A549 (cell line): ENCODE measurements at regions not wholly inside any gene's neighbourhood (a gene's known extent, or its start where the extent isn't known, plus 50 kb on each side); places are given as distances from the start of the nearest gene placed in this dataset.
A peak's percentile ranks its signal among the peaks of the same experiment; 100 is the strongest.

Source experiments
- ATAC-seq, 2 experiments: fragments of 200-7000 bp in 1 of 2; fragments of >200 bp in 1 of 2; cut with Nextera tagmentation in 1 of 2; cut with Tn5 transposase in 1 of 2; 3 replicates each; pipeline versions ENCODE4 v1.8.0 to v1.9.1; 2018 to 2020; ENCODE audit warnings: mild to moderate bottlenecking in 1 of 2, moderate library complexity in 1 of 2
- CTCF ChIA-PET: fragments of 300-600 bp; sonication (Branson Sonifier 250); formaldehyde crosslinking; extraction: SDS; loops from one replicate; lab custom pipeline; 2021; ENCODE audit warnings: antibody characterized with exemption, inconsistent platforms; lab: Yijun Ruan, JAX
- POLR2A ChIA-PET: fragments of 350-600 bp; formaldehyde crosslinking; extraction: SDS; loops from one replicate; lab custom pipeline; 2021; ENCODE audit warnings: antibody characterized with exemption, inconsistent platforms; lab: Yijun Ruan, JAX
- DNase-seq, 2 experiments: peaks; one replicate each; pipeline versions ENCODE4 v3.0.0 to v3.0.0-alpha.2; 2011 to 2016; ENCODE audit warnings: low read depth in 1 of 2, low spot score in 1 of 2
- FAIRE-seq: peaks from 2 replicates; lab custom pipeline; 2011; peaks lifted over from hg19 to GRCh38; lab: Jason Lieb, UNC
- H3K27ac ChIP-seq, 2 experiments: fragments of >200 bp; sonication (Bioruptor Twin); formaldehyde crosslinking; 3 replicates each; pipeline ENCODE4 v1.5.1; 2016 to 2017
- H3K4me1 ChIP-seq: fragments of >200 bp; sonication (Bioruptor Twin); formaldehyde crosslinking; 3 replicates; pipeline ENCODE4 v1.6.1; 2016
- H3K4me2 ChIP-seq: fragments of >200 bp; sonication (Bioruptor Twin); formaldehyde crosslinking; 3 replicates; pipeline ENCODE4 v1.6.1; 2016
- H3K4me3 ChIP-seq: fragments of >200 bp; sonication (Bioruptor Twin); formaldehyde crosslinking; 3 replicates; pipeline ENCODE4 v1.5.1; 2016
- H3K9me3 ChIP-seq: fragments of >200 bp; sonication (Bioruptor Twin); formaldehyde crosslinking; 3 replicates; pipeline ENCODE4 v1.6.1; 2016
- BHLHE40 ChIP-seq: IDR thresholded peaks from 2 replicates; pipeline ENCODE4 v1.6.1; 2012; ENCODE audit warnings: low read depth, low read length, inconsistent platforms
- CBX2 ChIP-seq: fragments of 200-600 bp; sonication (generic); IDR thresholded peaks from 2 replicates; pipeline ENCODE4 v1.6.1; 2016; ENCODE audit warnings: low read depth, mild to moderate bottlenecking, borderline replicate concordance
- CHD2 ChIP-seq: fragments of 150-350 bp; IDR thresholded peaks from 2 replicates; pipeline ENCODE4 v1.6.1; 2014; ENCODE audit warnings: low read length; ENCODE audit not compliant: partially characterized antibody
- CHD4 ChIP-seq: fragments of 200-600 bp; sonication (generic); IDR thresholded peaks from 2 replicates; pipeline ENCODE4 v1.6.1; 2016; ENCODE audit warnings: antibody characterized with exemption, mild to moderate bottlenecking, borderline replicate concordance
- EHMT2 ChIP-seq: fragments of 200-600 bp; sonication (generic); IDR thresholded peaks from 2 replicates; pipeline ENCODE4 v1.6.1; 2016; ENCODE audit warnings: antibody characterized with exemption, low read depth, mild to moderate bottlenecking, moderate library complexity
- FOSB ChIP-seq: fragments of 250-450 bp; sonication (Bioruptor Pico); IDR thresholded peaks from 2 replicates; pipeline ENCODE4 v1.5.0; 2020; ENCODE audit warnings: mild to moderate bottlenecking, moderate library complexity
- FOXS1 ChIP-seq: fragments of 250-450 bp; sonication (Bioruptor Pico); IDR thresholded peaks from 2 replicates; pipeline ENCODE4 v1.5.0; 2020; ENCODE audit warnings: mild to moderate bottlenecking, moderate library complexity
- HDAC2 ChIP-seq: fragments of 200-600 bp; sonication (generic); IDR thresholded peaks from 2 replicates; pipeline ENCODE4 v1.6.1; 2016
- HEYL ChIP-seq: fragments of 250-450 bp; sonication (Bioruptor Pico); IDR thresholded peaks from 2 replicates; pipeline ENCODE4 v1.8.0; 2021; ENCODE audit warnings: mild to moderate bottlenecking, moderate library complexity
- HOXB13 ChIP-seq: fragments of 250-450 bp; sonication (Bioruptor Pico); IDR thresholded peaks from 2 replicates; pipeline ENCODE4 v1.5.0; 2020; ENCODE audit warnings: low read depth, mild to moderate bottlenecking, moderate library complexity
- JUNB ChIP-seq: fragments of >200 bp; sonication (Bioruptor Twin); formaldehyde crosslinking; IDR thresholded peaks from 2 replicates; pipeline ENCODE4 v1.6.1; 2016
- MAX ChIP-seq: IDR thresholded peaks from 2 replicates; pipeline ENCODE4 v1.6.1; 2012
- MYC ChIP-seq: IDR thresholded peaks from 2 replicates; pipeline ENCODE4 v1.6.1; 2012; ENCODE audit warnings: mild to moderate bottlenecking, inconsistent platforms, low read length, improper control_type of control experiment, borderline replicate concordance
- PBX3 ChIP-seq: IDR thresholded peaks from 2 replicates; pipeline ENCODE4 v1.6.1; 2012
- REST ChIP-seq: fragments of 200-600 bp; sonication (generic); IDR thresholded peaks from 2 replicates; pipeline ENCODE4 v1.6.1; 2016; ENCODE audit warnings: antibody characterized with exemption, mild to moderate bottlenecking, moderate library complexity
- RNF2 ChIP-seq: fragments of 200-600 bp; sonication (generic); IDR thresholded peaks from 2 replicates; pipeline ENCODE4 v1.6.1; 2016; ENCODE audit warnings: low read depth, mild to moderate bottlenecking, antibody characterized with exemption, moderate library complexity, borderline replicate concordance
- TFCP2L1 ChIP-seq: fragments of 250-450 bp; sonication (Bioruptor Pico); IDR thresholded peaks from 2 replicates; pipeline ENCODE4 v1.5.0; 2021; ENCODE audit warnings: mild to moderate bottlenecking
- ZSCAN20 ChIP-seq: fragments of 250-450 bp; sonication (Bioruptor Pico); IDR thresholded peaks from 2 replicates; pipeline ENCODE4 v1.8.0; 2022; ENCODE audit warnings: mild to moderate bottlenecking, moderate library complexity
- WGBS: methylation state at CpG from one replicate; pipeline ENCODE4 v1.1.6; 2017; ENCODE audit errors: missing lambda C conversion rate; 5-methylcytosine and 5-hydroxymethylcytosine counted together
- TF ChIP-seq, protein P1 (sequence below): IDR thresholded peaks from 2 replicates; pipeline ENCODE4 v1.6.1; 2012; ENCODE audit warnings: low read depth, borderline replicate concordance
- TF ChIP-seq, protein P2 (sequence below): fragments of >200 bp; sonication (Bioruptor Twin); formaldehyde crosslinking; IDR thresholded peaks from 3 replicates; pipeline ENCODE4 v1.5.1; 2016
- TF ChIP-seq, protein P3 (sequence below): fragments of 150-350 bp; IDR thresholded peaks from 2 replicates; pipeline ENCODE4 v1.6.1; 2014; ENCODE audit warnings: low read depth, mild to moderate bottlenecking, low read length

DNA sequence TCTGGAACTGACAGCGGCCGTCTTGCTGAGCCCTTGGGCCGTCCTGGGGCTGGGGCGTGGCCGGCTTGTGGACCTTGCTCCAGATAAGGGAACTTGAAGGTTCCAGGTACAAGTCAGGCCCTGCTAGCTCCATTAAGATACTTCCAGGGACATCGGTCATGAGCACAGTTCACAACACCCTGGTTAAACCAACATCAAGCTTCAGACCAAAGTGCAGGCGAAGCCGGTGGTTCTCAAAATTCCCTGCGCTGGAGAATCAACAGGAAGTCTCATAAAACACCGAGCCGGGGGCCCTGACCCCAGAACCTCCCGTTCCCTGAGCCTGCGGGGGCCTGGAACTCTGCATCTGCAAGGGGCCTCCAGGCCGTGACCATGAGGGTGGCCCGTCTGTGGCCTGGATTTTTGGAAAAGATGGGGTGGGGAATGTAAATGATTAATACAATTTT is 1043.8 kb downstream of the BRD1 start:
- ATAC-seq (no peak), DNase-seq (no peak), FAIRE-seq (no peak)
- ChIA-PET CTCF (interaction anchor here (0.9 to 1.4 kb wide), 5 partner anchors 8 to 521 kb away, joined by 3 to 8 read pairs (median 4); no protein-coding TSS in a partner anchor), POLR2A (no interaction called here)
- H3K9me3 ChIP-seq: no peaks in the 10 kb centered on the region
- no peak overlapping the region for H3K4me2 ChIP-seq
- WGBS: 75% methylated on average over 15 of the region's 15 CpGs
- no peak overlapping the region for H3K4me3 ChIP-seq
- no peaks in the 10 kb centered on the region for H3K4me1 ChIP-seq
- no peak overlapping the region for H3K27ac ChIP-seq
- TF ChIP-seq CBX2 (no peak), JUNB (no peak), HOXB13 (CRISPR knock-in tag) (no peak), CHD2 (no peak), MAX (no peak), MYC (no peak), BHLHE40 (no peak), RNF2 (no peak)
- TF ChIP-seq, protein P1, sequence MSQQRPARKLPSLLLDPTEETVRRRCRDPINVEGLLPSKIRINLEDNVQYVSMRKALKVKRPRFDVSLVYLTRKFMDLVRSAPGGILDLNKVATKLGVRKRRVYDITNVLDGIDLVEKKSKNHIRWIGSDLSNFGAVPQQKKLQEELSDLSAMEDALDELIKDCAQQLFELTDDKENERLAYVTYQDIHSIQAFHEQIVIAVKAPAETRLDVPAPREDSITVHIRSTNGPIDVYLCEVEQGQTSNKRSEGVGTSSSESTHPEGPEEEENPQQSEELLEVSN: no peak

- ATAC-seq (peak in 1 of 2 experiments; percentile 71; a peak in 3 of 6 replicates), DNase-seq (peak in 1 of 2 experiments; percentile 10), FAIRE-seq (no peak)
- H3K4me1 ChIP-seq: no peaks in the 10 kb centered on the region
- POLR2A ChIA-PET: no interaction called here
- H3K27ac ChIP-seq: no peak overlapping the region
- 22% methylated on average over 16 of the region's 16 CpGs for WGBS
- no peak overlapping the region for H3K4me2 ChIP-seq
- TF ChIP-seq TFCP2L1 (no peak), FOXS1 (CRISPR knock-in tag) (no peak), HOXB13 (CRISPR knock-in tag) (no peak)
- TF ChIP-seq, protein P2, sequence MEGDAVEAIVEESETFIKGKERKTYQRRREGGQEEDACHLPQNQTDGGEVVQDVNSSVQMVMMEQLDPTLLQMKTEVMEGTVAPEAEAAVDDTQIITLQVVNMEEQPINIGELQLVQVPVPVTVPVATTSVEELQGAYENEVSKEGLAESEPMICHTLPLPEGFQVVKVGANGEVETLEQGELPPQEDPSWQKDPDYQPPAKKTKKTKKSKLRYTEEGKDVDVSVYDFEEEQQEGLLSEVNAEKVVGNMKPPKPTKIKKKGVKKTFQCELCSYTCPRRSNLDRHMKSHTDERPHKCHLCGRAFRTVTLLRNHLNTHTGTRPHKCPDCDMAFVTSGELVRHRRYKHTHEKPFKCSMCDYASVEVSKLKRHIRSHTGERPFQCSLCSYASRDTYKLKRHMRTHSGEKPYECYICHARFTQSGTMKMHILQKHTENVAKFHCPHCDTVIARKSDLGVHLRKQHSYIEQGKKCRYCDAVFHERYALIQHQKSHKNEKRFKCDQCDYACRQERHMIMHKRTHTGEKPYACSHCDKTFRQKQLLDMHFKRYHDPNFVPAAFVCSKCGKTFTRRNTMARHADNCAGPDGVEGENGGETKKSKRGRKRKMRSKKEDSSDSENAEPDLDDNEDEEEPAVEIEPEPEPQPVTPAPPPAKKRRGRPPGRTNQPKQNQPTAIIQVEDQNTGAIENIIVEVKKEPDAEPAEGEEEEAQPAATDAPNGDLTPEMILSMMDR: peak; percentile 19
- CTCF ChIA-PET: interaction anchor here (0.9 to 1.4 kb wide), 7 partner anchors 9 to 522 kb away, joined by 3 to 8 read pairs (median 4); no protein-coding TSS in a partner anchor
- no peak overlapping the region for H3K4me3 ChIP-seq
- no peaks in the 10 kb centered on the region for H3K9me3 ChIP-seq
Observed at GRCh38 chr22:48782811-48783511, 1044.7 kb downstream of the BRD1 start.

- no peak for DNase-seq
- no peak for FAIRE-seq
- no peak overlapping the region for H3K27ac ChIP-seq
- H3K4me3 ChIP-seq: no peak overlapping the region
- no peaks in the 10 kb centered on the region for H3K4me1 ChIP-seq
- no peaks in the 10 kb centered on the region for H3K9me3 ChIP-seq
- ATAC-seq: no peak
- POLR2A ChIA-PET: no interaction called here
- 40% methylated on average over 8 of the region's 10 CpGs for whole genome bisulfite sequencing
- CTCF ChIA-PET: interaction anchor here (1.0 to 1.4 kb wide), 3 partner anchors 9 to 509 kb away, joined by 3 to 8 read pairs (median 4); no protein-coding TSS in a partner anchor
- TF ChIP-seq MYC: no peak
- TF ChIP-seq EHMT2: no peak
- TF ChIP-seq CHD2: no peak
- TF ChIP-seq CHD4: no peak
- no peak for TF ChIP-seq ZSCAN20 (CRISPR knock-in tag)
- H3K4me2 ChIP-seq: no peak overlapping the region
Observed at GRCh38 chr22:48782326-48782725, 1045.3 kb downstream of the BRD1 start.

DNA sequence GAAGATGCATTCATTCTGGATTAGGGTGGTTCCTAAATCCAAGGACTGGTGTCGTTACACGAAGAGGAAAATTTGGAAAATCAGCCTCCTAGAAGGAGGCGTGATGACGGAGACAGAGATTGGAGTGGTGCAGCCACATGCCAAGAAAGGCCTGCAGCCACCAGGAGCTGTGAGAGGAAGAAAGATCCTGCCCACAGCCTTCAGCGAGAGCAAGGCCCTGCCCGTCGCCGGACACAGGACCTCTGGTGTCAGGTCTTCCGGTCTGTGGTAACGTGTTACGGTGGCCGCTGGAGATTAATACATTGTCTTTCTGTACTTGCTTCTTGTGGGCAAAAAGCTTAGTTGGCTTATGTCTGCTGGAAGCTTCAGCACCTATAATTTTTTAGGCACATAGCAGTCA is 1045.8 kb downstream of the BRD1 start:
- ChIA-PET CTCF (interaction anchor here (1.0 to 1.1 kb wide), 2 partner anchors 12 to 509 kb away, joined by 3 to 4 read pairs; no protein-coding TSS in a partner anchor), POLR2A (no interaction called here)
- no peak overlapping the region for H3K27ac ChIP-seq
- WGBS: 94% methylated on average over 9 of the region's 12 CpGs
- 0 out of 3 replicates have a peak, but pooled peaks cover 3% of the 10 kb centered on the region for H3K9me3 ChIP-seq
- FAIRE-seq: no peak
- no peak overlapping the region for H3K4me2 ChIP-seq
- no peak for ATAC-seq
- H3K4me3 ChIP-seq: no peak overlapping the region
- DNase-seq: no peak
- H3K4me1 ChIP-seq: no peaks in the 10 kb centered on the region
- TF ChIP-seq PBX3 (no peak), FOSB (CRISPR knock-in tag) (no peak), REST (no peak), HDAC2 (no peak), HEYL (CRISPR knock-in tag) (no peak)
- TF ChIP-seq, protein P3, sequence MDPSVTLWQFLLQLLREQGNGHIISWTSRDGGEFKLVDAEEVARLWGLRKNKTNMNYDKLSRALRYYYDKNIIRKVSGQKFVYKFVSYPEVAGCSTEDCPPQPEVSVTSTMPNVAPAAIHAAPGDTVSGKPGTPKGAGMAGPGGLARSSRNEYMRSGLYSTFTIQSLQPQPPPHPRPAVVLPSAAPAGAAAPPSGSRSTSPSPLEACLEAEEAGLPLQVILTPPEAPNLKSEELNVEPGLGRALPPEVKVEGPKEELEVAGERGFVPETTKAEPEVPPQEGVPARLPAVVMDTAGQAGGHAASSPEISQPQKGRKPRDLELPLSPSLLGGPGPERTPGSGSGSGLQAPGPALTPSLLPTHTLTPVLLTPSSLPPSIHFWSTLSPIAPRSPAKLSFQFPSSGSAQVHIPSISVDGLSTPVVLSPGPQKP: no peak
